GM12878 (cell line): ENCODE measurements at regions not wholly inside any gene's neighbourhood (a gene's known extent, or its start where the extent isn't known, plus 50 kb on each side); places are given as distances from the start of the nearest gene placed in this dataset.

Experiments
- ATAC-seq: fragments of 200-7000 bp; cut with Tn5 transposase; 3 replicates; pipeline ENCODE4 v1.9.1; 2020; ENCODE audit warnings: mild to moderate bottlenecking, moderate library complexity
- BruUV-seq: library from RNA; stranded (reverse); fragments of 400-500 nt; replicated peaks from 2 replicates; lab custom pipeline; 2021; lab: Mats Ljungman, UMichigan
- CTCF ChIA-PET: fragments of 300-600 bp; sonication (Branson Sonifier 250); formaldehyde crosslinking; extraction: SDS; loops from one replicate; lab custom pipeline; 2021; ENCODE audit warnings: inconsistent platforms; lab: Yijun Ruan, JAX
- POLR2A ChIA-PET: fragments of 350-600 bp; formaldehyde crosslinking; extraction: SDS; loops from one replicate; lab custom pipeline; 2021; ENCODE audit warnings: inconsistent platforms; lab: Charles Lee
- RAD21 ChIA-PET: fragments of 300-600 bp; sonication (Branson Sonifier 250); formaldehyde crosslinking; loops from one replicate; lab custom pipeline; 2023; ENCODE audit warnings: antibody characterized with exemption; ENCODE audit not compliant: unreplicated experiment; lab: Charles Lee
- SMC1A ChIA-PET: fragments of 300-600 bp; sonication (Branson Sonifier 250); formaldehyde crosslinking; loops from one replicate; lab custom pipeline; 2023; ENCODE audit not compliant: unreplicated experiment, uncharacterized antibody; lab: Charles Lee
- DNase-seq: peaks from one replicate; pipeline ENCODE4 v3.0.0-alpha.2; 2011; ENCODE audit warnings: low read depth, low spot score
- FAIRE-seq: peaks from 3 replicates; lab custom pipeline; 2011; peaks lifted over from hg19 to GRCh38; lab: Jason Lieb, UNC
- H2AFZ ChIP-seq: 2 replicates; pipeline ENCODE4 v1.6.0; 2011; ENCODE audit warnings: low read depth, low read length, control low read depth; ENCODE audit not compliant: control insufficient read depth
- H3K27ac ChIP-seq: 2 replicates; pipeline ENCODE4 v1.5.1; 2011; ENCODE audit warnings: control low read depth; ENCODE audit not compliant: control insufficient read depth, insufficient read depth
- H3K27me3 ChIP-seq, 2 experiments: replicated peaks in 1 of 2; 2 replicates each; pipeline versions ENCODE4 v1.6.0 to v1.6.1; 2011; ENCODE audit warnings: low read length in 1 of 2; ENCODE audit not compliant: control insufficient read depth in 2 of 2, insufficient read depth in 2 of 2
- H3K36me3 ChIP-seq, 2 experiments: 2 replicates each; pipeline ENCODE4 v1.5.1; 2011; ENCODE audit warnings: low read length in 1 of 2; ENCODE audit not compliant: control insufficient read depth in 2 of 2, insufficient read depth in 2 of 2
- H3K4me1 ChIP-seq: 2 replicates; pipeline ENCODE4 v1.6.1; 2011; ENCODE audit warnings: mild to moderate bottlenecking, low read length, moderate library complexity, mixed read lengths; ENCODE audit not compliant: control insufficient read depth, insufficient read depth
- H3K4me2 ChIP-seq: 2 replicates; pipeline ENCODE4 v1.6.0; 2011; ENCODE audit warnings: control low read depth; ENCODE audit not compliant: control insufficient read depth, insufficient read depth
- H3K4me3 ChIP-seq: fragments of 200-600 bp; sonication (generic); 2 replicates; pipeline ENCODE4 v1.5.1; 2016
- H3K79me2 ChIP-seq: 2 replicates; pipeline ENCODE4 v1.6.0; 2011; ENCODE audit warnings: low read length; ENCODE audit not compliant: control insufficient read depth, insufficient read depth
- H3K9ac ChIP-seq: 2 replicates; pipeline ENCODE4 v1.8.0; 2011; ENCODE audit warnings: low read length, control low read depth, mixed read lengths; ENCODE audit not compliant: control insufficient read depth, insufficient read depth
- H3K9me3 ChIP-seq: replicated peaks from 3 replicates; pipeline ENCODE4 v1.5.1; 2011; ENCODE audit warnings: mild to moderate bottlenecking, low read length; ENCODE audit not compliant: control insufficient read depth, insufficient read depth
- H4K20me1 ChIP-seq: 2 replicates; pipeline ENCODE4 v1.6.0; 2011; ENCODE audit not compliant: control insufficient read depth, insufficient read depth
- CEBPZ ChIP-seq: fragments of 150-350 bp; IDR thresholded peaks from 2 replicates; pipeline ENCODE4 v1.6.1; 2016; ENCODE audit warnings: low read depth, low read length
- E2F4 ChIP-seq: IDR thresholded peaks from 2 replicates; pipeline ENCODE4 v1.6.1; 2012; ENCODE audit warnings: low read depth, low read length, improper control_type of control experiment
- GABPA ChIP-seq: IDR thresholded peaks from 2 replicates; pipeline ENCODE4 v1.6.1; 2014; ENCODE audit warnings: antibody characterized with exemption, low read depth, mild to moderate bottlenecking, inconsistent platforms
- HCFC1 ChIP-seq: fragments of 150-350 bp; IDR thresholded peaks from 2 replicates; pipeline ENCODE4 v1.6.1; 2014; ENCODE audit warnings: low read length
- JUNB ChIP-seq: IDR thresholded peaks from 2 replicates; pipeline ENCODE4 v1.6.1; 2016; ENCODE audit warnings: antibody characterized with exemption, mild to moderate bottlenecking
- KDM1A ChIP-seq: fragments of 200-600 bp; sonication (generic); IDR thresholded peaks from 2 replicates; pipeline ENCODE4 v1.6.1; 2016; ENCODE audit warnings: borderline replicate concordance
- MYC ChIP-seq: IDR thresholded peaks from 2 replicates; pipeline ENCODE4 v1.6.1; 2011; ENCODE audit warnings: mild to moderate bottlenecking, low read length, moderate library complexity, inconsistent platforms; ENCODE audit not compliant: insufficient read depth, insufficient replicate concordance, insufficient read length, severe bottlenecking
- NFIC ChIP-seq: IDR thresholded peaks from 2 replicates; pipeline ENCODE4 v1.6.1; 2012; ENCODE audit warnings: low read depth, mild to moderate bottlenecking, inconsistent platforms, low read length, moderate library complexity
- NFXL1 ChIP-seq: fragments of 450-650 bp; IDR thresholded peaks from 2 replicates; pipeline ENCODE4 v1.6.1; 2017; ENCODE audit warnings: antibody characterized with exemption, mild to moderate bottlenecking, borderline replicate concordance
- NR2C1 ChIP-seq: fragments of 450-650 bp; IDR thresholded peaks from 2 replicates; pipeline ENCODE4 v1.6.1; 2017; ENCODE audit warnings: antibody characterized with exemption, mild to moderate bottlenecking, moderate library complexity
- POU2F2 ChIP-seq: IDR thresholded peaks from 3 replicates; pipeline ENCODE4 v1.6.1; 2011; ENCODE audit warnings: low read depth, mild to moderate bottlenecking, low read length, borderline replicate concordance
- SIX5 ChIP-seq: IDR thresholded peaks from 2 replicates; pipeline ENCODE4 v1.6.1; 2011; ENCODE audit warnings: mild to moderate bottlenecking, low read depth, low read length, moderate library complexity; ENCODE audit not compliant: severe bottlenecking
- SMAD1 ChIP-seq: fragments of 450-650 bp; IDR thresholded peaks from 2 replicates; pipeline ENCODE4 v1.6.1; 2018; ENCODE audit warnings: mild to moderate bottlenecking, low read depth; ENCODE audit not compliant: partially characterized antibody
- SMARCA5 ChIP-seq: fragments of 450-650 bp; IDR thresholded peaks from 2 replicates; pipeline ENCODE4 v1.6.1; 2017; ENCODE audit warnings: mild to moderate bottlenecking
- SREBF1 ChIP-seq: IDR thresholded peaks from 2 replicates; pipeline ENCODE4 v1.6.1; 2012; ENCODE audit warnings: mild to moderate bottlenecking, low read length
- SRF ChIP-seq, 2 experiments: IDR thresholded peaks; 2 replicates each; pipeline ENCODE4 v1.6.1; 2011; ENCODE audit warnings: low read depth in 2 of 2, low read length in 2 of 2, mild to moderate bottlenecking in 1 of 2, moderate library complexity in 1 of 2
- SUZ12 ChIP-seq: fragments of 200-600 bp; sonication (generic); IDR thresholded peaks from one replicate; pipeline ENCODE4 v1.6.1; 2018; ENCODE audit warnings: antibody characterized with exemption, mild to moderate bottlenecking; ENCODE audit not compliant: unreplicated experiment
- USF1 ChIP-seq: IDR thresholded peaks from 2 replicates; pipeline ENCODE4 v1.6.1; 2011; ENCODE audit warnings: borderline replicate concordance, low read depth, mild to moderate bottlenecking, moderate library complexity, mixed read lengths, low read length; ENCODE audit not compliant: insufficient read depth; ENCODE audit errors: extremely low read length
- WRNIP1 ChIP-seq: IDR thresholded peaks from 2 replicates; pipeline ENCODE4 v1.6.1; 2011; ENCODE audit warnings: low read depth, low read length, improper control_type of control experiment, borderline replicate concordance
- ZNF274 ChIP-seq: IDR thresholded peaks from one replicate; pipeline ENCODE4 v1.8.0; 2011; ENCODE audit not compliant: insufficient read length, insufficient read depth
- WGBS: methylation state at CpG from one replicate; pipeline ENCODE4 v1.1.6; 2016; ENCODE audit warnings: low lambda C conversion rate; ENCODE audit not compliant: insufficient replicate concordance, insufficient coverage; ENCODE audit errors: missing lambda C conversion rate; 5-methylcytosine and 5-hydroxymethylcytosine counted together
- in situ Hi-C: fragments of 300-500 bp; cut with MboI; formaldehyde crosslinking; loops from 9 replicates; pipeline ENCODE4 v1.14.3; 2018; ENCODE audit warnings: mixed read lengths
- intact Hi-C: fragments of 100-400 bp; cut with micrococcal nuclease; formaldehyde crosslinking; loops from one replicate; pipeline ENCODE4 v1.14.2; 2022; ENCODE audit not compliant: unreplicated experiment

GRCh38 chr5:42874621-42875198, 63.0 kb upstream of the SELENOP start:
- no peak for ATAC-seq
- CTCF ChIA-PET, result interaction anchor here (1.2 to 1.3 kb wide), 2 partner anchors 8 to 817 kb away, joined by 3 to 4 read pairs; no protein-coding TSS in a partner anchor
- H2AFZ ChIP-seq, result no peak overlapping the region
- no peak for FAIRE-seq
- no peak overlapping the region for H3K9ac ChIP-seq
- BruUV-seq, result no TSS peak
- H3K4me3 ChIP-seq, result no peak overlapping the region
- TF ChIP-seq E2F4, result no peak
- TF ChIP-seq NR2C1, result no peak
- TF ChIP-seq USF1, result no peak
- TF ChIP-seq KDM1A, result no peak
- no peak for TF ChIP-seq GABPA
- TF ChIP-seq SREBF1, result no peak
- TF ChIP-seq POU2F2, result no peak
- no peak for TF ChIP-seq WRNIP1
- no peak for TF ChIP-seq SRF (IDR thresholded peaks at IDR 0.05; ENCODE audit: low read depth in 2 of 2, low read length in 2 of 2)
- no peak for TF ChIP-seq NFXL1
- TF ChIP-seq SMARCA5, result no peak
- TF ChIP-seq JUNB, result no peak
- TF ChIP-seq SMAD1, result no peak
- TF ChIP-seq CEBPZ, result no peak
- no peak for TF ChIP-seq MYC
- TF ChIP-seq SUZ12, result no peak
- TF ChIP-seq HCFC1, result no peak
- TF ChIP-seq SIX5, result no peak
- TF ChIP-seq NFIC, result no peak
- no peak for TF ChIP-seq ZNF274
- TF ChIP-seq, all 136 proteins: peak for 0
- no peak for DNase-seq
- ChIA-PET SMC1A (interaction anchor here (1.1 to 1.9 kb wide), 3 partner anchors 19 to 74 kb away, joined by 3 to 5 read pairs (median 5); no protein-coding TSS in a partner anchor), RAD21 (no interaction called here), POLR2A (no interaction called here)
- Histone ChIP-seq H3K79me2 (no peaks in the 10 kb centered on the region), H3K27me3 (no peaks in the 10 kb centered on the region; a peak in 1 of 4 replicates), H3K4me2 (no peak overlapping the region), H3K27ac (no peak overlapping the region), H4K20me1 (no peaks in the 10 kb centered on the region), H3K4me1 (no peaks in the 10 kb centered on the region), H3K36me3 (no peaks in the 10 kb centered on the region), H3K9me3 (no peaks in the 10 kb centered on the region)
- intact Hi-C loops, result no loop called here
- 0% methylated on average over 2 of the region's 2 CpGs for WGBS
- in situ Hi-C loops, result no loop called here
